HG03095 (cell line): ENCODE measurements at regions not wholly inside any gene's neighbourhood (a gene's known extent, or its start where the extent isn't known, plus 50 kb on each side); places are given as distances from the start of the nearest gene placed in this dataset.

ENCODE experiments used
- ATAC-seq: cut with Tn5 transposase; IDR thresholded peaks from one replicate; pipeline ENCODE4 v1.9.1; 2021; ENCODE audit warnings: moderate library complexity; ENCODE audit not compliant: unreplicated experiment

DNA sequence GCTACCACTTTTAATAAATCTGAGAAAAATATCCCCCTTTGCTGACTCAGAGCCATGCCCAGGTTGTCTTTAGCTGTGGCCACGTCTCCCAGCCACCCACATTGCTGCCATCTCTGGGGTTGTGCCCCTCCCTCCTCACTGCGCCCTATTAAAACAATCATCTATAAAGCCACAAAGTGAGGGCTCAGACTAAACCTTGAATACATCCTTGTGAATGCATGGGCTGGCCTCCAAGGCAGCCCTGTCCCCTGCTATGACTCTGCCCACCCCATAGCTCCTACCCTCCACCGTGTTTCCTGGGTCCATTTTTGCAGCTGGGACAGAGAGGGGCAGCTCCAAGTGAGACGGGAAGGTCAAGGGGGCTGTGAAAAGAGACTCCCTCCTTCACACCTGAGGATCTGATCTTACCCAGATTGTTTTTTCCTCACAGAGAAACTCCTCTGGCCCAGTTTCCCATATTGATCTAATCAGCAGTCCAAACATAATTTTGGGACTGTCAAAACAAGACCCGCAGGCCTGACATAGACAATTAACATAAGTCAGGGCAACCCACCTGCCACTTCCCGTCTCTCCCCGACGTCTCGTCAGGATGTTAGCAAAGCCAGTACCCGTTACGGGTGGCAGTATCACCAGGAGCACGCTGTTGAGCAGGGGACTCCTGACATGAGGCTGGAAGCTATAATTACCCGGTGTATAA is 199.0 kb downstream of the KATNAL1 start:
- no peak for ATAC-seq

DNA sequence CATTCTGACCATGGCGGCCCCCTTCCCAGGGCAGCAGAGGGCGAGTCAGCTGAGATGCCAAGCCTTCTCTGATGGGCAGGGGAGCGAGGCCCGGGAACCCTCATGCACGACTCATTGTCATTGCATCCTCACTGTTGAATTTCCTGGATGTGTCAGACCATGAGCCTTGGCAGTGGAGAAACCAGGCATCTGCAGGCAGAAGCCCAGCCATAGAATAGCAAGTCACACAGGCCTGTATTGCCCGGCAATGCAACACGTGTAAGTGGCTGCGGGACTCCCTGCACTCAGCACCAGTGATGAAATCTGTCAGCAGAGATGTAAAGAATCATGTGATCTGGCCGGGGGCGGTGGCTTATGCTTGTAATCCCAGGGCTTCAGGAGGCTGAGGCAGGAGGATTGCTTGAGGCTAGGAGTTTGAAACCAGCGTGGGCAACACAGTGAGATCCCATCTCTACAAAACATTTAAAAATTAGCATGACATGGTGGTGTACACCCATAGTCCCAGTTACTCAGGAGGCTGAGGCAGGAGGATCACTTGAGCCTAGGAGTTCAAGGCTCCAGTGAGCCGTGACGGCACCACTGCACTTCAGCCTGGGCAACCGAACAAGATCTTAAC is 199.7 kb downstream of the KATNAL1 start:
- ATAC-seq = no peak

DNA sequence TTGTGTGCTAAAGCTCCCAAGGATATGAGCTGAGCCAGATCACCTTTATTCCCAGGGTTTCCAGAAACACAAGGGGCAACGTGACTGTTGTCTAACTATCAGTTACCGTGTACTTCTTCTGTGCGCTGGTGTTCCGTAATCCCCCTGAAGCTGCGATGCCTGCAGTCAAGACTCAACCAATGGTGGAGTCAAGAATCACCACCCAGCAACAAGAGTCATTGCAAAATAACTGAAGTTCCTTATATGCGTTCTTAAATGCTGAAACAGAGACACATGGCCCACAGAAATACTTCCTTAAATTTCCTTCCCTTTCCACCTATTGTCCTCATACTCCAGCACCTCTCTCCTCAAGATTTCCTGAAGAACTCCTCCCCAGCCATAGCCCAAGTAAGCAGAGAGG is 200.2 kb downstream of the KATNAL1 start:
- ATAC-seq = no peak

DNA sequence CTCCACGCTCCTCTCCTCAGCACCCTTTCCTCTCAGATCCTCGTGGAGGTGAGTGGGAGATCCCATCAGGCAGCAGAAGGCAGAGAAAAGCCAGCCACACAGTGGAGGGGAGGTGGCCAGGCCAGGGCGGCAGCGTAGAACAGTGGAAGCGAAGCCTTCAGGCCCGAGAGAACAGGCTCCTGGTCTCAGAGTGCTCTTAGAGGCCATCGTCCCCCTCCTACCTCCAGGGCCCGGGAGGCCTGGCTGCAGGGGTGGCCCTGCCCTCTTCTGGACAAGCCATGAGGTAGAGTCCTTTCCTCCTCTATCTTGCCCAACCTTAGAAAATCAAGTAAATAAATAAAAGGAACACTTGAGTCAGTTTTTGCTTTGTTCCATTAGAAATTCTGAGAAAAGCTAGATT is 202.0 kb downstream of the KATNAL1 start:
- no peak for ATAC-seq

DNA sequence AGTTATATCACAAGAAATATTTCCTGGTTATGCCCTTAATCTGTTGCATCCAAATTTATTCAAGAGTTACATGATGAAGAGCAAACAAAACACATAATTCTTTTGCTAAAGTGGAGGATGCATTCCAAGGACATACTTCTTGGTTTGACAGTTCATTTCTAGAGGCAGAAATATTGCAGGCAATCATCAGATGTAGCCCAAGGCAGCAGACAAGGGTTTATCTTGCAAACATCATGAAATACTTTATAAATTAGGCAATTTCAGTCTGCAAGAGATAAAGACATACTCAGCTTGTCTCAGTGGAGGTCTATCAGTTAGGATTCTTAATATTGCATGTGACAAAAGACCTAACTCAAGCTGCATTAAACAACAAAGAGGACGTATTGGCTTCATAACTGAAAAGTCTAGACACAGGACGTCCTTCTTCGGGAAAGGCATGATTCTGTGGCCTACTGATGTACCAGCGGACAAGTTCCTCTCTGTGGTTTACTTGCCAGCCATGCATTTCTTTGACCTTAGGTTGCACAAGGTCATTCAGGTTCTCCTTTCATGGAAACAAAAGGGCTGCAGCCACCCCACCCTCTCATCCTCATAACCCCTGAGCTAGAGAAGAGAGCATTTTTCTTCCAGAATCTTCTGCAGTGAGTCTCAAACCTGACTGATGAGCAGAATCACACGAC is 204.1 kb downstream of the KATNAL1 start:
- no peak for ATAC-seq

DNA sequence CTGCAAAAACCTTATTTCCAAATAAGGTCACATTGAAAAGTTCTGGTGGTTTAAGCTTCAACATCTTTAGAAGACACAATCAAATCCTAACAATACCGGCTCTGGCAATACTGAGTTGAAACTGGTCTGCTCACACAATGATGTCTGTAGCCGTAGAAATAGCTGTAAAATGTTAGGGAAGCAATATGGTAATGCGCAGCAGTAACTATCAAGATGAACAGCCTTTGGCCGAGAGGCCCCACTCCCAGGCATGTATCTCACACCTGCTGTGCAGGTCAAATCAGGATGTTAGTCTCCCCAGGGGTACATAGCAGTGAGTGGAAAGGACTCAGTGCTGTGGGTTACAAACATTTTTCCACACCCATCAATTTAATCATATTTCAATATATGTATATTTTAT is 207.1 kb downstream of the KATNAL1 start:
- ATAC-seq = no peak

DNA sequence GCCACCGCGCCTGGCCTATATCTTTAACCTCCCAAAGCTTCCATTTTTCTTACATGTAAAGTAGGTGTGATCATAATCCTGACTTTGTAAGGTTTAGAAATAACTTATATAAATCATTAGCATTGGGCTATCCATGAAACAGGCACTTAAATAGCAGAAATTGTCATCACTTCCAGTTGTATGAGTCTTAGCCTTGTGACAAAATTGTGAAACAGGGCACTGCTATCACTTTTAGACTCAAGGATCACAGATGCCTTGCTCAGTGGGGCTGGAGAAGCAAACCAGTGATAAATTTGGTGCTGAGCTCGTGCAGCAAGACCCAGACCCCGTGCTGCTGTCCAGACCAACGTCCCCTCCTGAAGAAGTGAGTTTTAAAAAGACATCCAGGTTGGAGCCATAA is 209.7 kb downstream of the KATNAL1 start:
- ATAC-seq = no peak

DNA sequence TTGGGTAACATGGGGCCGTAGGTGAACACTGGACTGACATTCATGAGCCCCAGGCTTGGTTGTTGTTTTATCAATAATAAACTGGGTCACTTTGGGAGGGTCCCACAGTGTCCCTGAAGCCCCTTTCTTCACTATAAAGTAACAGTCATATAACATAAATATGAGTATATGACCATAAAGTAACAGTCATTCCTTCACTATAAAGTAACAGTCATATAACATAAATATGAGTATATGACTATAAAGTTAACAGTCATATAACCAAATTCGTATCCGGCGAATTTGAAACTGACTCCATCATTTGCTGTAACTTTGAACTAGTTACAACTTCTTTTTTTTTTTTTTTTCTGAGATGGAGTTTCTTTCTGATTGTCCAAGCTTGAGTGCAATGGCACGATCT is 210.3 kb downstream of the KATNAL1 start:
- ATAC-seq = no peak

DNA sequence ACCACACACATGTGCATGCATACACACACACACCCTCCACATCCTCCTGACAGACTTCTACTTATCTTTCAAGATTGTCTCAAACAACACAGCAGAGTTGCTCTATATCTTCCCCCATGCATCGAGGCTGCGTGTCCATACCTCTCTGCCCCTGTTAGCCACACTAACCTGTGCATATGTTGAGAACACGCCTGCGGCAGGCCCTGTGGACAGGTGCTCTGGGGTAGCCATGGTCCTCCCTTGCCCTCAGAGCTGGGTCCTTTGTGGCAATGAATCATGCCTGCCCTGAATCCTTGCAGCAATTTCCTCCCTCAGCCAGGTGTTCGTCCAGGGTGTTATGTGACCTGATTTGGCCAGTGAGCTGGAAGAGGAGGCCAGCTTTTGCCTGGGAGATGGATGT is 213.3 kb downstream of the KATNAL1 start:
- no peak for ATAC-seq

DNA sequence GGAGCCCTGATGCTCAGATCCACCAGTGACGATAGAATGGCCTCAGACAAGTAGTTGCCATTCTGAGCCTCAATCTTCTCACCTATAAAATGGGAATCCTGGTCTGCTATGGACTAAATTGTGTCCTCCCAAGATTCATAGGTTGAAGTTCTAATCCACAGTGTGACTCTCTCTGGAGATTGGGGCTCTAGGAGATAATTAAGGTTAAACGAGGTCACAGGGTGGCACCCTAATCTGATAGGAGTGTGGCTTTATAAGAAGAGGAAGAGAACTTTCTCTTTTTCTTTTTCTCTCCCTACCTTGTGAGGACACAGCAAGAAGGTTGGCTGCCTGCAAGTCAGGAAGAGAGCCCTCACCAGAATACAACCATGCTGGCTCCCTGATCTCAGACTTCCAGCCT is 214.1 kb downstream of the KATNAL1 start:
- ATAC-seq = no peak

DNA sequence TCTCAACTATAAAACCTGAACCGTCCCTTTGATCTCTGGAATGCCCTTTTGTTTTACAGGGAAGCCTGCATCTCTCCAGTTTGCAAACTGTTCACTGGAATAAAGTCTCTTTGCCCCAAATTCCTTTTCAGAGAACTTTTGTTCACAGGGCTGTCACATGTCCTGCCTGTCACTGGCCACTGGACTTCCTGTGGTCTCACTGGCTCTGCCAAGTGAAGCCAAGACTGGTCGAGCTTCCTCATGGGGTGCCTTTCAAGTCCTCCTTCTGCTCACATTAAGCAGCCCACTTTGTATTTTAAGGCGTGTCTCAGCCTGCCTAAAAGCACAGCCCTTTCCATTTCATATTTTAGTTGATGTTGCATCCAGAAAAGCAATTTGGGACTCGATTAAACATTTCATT is 215.7 kb downstream of the KATNAL1 start:
- ATAC-seq = no peak

DNA sequence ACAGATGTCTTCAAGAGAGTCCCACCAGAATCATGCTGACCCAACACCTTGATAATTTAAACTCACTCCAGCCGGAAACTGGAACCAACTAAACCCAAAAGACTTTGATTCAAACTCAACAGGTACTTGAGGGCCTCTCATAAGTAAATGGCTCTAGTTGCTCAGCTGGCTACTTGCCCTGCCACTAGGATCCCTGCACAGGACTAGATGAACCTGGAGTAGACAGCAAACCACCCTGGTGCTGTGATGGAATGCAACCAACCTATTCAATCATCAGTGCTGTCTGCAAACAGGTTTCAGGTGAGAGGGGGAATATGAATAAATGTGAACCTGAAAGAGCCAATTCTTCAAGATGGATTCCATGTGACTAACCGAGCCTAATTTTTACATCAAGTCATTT is 216.3 kb downstream of the KATNAL1 start:
- no peak for ATAC-seq

DNA sequence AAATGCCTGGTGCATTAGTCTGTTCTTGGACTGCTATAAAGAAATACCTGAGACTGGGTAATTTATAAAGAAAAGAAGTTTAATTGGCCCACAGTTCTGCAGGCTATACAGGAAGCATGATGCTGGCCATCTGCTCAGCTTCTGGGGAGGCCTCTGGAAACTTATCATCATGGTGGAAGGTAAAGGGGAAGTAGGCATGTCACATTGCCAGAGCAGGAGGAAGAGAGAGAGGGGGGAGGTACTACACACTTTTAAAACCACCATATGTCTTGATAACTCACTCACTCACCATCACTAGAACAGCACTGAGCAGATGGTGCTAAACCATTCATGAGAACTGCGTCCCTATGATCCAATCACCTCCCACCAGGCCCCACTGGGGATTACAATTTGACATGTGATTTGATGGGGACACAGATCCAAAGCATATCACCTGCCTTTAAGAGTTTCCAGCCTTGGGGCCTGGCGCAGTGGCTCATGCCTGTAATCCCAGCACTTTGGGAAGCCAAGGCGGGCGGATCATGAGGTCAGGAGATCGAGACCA is 219.0 kb downstream of the KATNAL1 start:
- no peak for ATAC-seq

DNA sequence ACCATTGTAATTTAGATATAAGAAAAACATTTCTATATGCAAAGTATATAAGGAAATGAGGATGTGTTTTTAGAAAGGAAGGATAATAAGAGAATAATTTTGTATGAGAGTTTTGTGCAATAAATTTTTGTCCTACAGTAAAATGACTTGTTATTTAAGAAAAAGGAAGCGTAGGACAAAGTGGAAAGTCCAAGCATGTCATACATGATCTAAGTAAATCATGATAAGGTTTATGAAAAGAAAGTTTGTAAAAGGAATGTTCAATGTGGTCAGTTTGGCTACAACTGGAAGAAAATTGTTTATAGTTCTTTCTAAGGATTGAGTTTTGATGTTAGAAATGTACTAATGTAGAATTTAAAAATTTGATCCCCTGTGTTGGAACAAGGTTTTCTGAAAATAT is 222.3 kb downstream of the KATNAL1 start:
- no peak for ATAC-seq

DNA sequence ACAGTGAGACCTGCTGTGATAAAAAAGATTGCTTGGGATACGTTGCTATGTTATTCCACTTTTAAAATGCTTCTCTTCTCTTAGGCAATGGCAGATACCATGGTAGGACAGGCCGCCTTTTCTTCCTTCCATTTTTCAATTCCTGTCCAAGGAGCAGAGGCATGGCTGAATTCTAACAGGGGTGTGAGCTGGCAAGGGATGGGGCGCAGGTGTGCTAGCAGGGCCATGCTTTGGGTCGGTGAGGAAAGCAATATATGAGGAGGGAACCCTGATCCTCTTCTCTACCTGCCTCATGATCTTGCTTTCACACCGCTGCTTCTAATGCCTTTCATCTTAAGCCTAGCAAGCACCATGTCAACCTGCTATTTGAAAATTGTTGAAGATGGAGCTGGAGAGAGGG is 225.0 kb downstream of the KATNAL1 start:
- no peak for ATAC-seq

DNA sequence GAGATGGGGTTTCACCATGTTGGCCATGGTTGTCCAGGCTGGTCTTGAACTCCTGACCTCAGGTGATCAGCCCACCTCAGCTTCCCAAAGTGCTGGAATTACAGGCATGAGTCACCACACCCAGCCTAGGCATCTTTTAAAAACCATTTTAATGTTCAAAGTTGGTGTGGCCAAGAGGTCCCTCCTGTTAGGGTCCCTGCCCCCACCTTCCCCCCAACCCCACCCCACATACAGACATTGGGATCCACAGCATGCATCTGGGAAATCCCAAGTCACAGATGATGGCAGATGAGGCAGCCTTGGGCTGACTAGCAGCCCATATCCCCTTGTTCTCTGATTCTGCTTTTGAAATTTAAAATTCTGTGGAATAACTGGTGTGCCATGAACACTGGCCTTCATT is 226.0 kb downstream of the KATNAL1 start:
- ATAC-seq = no peak

DNA sequence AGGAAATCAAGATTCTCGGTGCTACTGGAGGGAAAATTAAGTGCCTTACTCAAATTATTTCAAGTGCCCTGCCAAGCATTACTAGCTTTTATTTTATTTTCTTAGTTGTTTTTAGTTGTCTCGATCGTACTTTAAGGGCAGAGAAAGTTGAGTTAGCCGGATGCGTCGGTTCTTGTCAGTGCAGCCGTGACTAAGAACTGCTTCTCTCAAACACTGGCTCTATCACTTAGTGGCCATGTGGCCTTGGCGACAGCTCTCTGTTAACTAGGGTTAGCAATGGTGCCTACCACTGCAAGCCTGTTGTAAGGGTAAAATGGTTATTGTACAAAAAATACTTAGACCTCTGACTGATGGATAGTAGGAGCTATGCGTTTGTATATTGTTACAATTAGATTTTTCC is 227.8 kb downstream of the KATNAL1 start:
- ATAC-seq = no peak

DNA sequence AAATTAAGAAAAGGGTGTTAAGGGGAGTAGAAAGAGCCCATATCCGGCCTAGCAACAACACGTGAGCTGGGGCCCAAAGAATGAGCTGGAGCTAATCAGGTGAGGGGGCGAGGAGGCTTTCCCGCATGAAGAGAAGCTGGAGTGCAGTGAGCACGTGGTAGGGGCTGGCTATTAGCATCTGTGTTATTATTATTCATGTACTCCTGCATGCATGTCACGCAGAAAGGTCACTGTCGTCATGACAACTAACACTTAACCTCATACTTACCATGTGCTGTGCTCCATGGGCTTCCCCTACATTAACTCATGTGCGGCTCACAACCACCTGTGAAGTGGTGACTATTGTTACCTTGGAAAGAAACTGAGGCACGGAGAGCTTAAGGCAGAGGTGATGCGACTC is 227.6 kb upstream of the UBL3 start:
- ATAC-seq = no peak

DNA sequence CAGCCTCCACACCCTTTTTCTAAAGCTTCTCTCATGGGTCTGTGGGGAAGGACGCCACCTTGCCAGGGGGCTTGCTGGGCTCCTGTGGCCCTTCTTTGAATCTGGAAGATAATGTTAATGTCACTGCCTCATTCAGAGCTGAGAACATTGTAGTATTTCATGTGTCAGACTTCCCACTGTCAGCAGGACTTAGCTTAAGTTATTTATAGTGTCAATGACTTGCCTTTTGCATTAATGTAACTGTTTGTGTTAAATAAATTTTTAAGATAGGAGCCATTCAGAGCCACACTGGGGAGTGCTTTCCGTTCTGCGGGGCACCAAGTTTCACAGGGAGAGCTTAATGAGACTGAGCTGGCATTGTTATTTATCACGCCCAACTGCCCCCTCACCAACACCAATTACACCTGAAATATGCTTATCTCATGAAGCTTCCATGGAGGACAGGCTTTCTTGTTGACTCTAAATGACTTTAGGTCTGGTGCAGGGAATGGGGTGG is 226.9 kb upstream of the UBL3 start:
- ATAC-seq = no peak

DNA sequence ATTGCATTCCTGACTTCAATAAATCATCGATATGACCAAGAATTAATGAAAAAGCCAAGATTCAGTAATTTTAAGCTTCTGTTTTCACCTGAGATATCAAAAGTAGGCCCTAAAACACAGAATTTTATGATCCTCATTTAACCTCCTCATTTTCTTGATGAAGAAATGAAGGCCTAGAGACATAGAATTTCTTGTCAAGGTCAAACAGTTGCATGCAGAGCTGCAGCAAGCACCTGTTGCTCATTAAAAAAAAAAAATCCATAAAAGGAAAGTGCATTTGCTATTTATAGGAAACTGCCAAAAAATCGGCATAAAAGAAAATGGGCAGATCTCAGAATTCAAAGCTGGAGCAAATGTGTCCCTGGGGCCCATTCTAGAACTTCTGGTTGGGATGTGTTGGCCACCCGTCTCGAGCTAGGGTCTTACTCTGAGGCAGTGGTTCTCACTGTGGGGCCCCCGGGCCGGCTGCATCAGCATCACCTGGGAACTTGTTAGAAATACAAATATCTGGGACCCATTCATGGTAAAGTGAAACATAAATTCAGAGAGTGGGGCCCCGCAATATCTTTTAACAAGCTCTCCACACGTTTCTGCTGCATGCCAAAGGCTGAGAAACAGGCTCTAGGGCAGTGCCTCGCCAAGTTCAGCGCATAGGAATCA is 224.7 kb upstream of the UBL3 start:
- ATAC-seq = no peak

DNA sequence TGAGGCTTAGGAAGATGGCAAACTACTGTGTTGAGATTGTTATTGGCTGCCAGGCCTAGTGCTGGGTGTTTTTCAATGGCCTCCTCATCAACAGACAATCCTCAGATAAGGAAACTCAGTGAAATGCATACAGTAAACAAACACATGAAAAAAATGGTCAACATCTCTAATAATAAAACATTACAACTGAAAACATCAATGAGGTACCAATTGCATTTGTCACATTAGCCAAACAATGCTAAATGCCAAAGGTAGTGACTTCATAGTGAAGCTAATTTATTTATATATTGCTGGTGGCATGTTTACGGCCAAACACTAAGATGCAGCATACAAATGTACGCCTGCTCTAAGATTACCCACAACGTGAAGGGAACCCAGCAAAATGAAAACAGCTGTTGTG is 224.0 kb upstream of the UBL3 start:
- no peak for ATAC-seq

DNA sequence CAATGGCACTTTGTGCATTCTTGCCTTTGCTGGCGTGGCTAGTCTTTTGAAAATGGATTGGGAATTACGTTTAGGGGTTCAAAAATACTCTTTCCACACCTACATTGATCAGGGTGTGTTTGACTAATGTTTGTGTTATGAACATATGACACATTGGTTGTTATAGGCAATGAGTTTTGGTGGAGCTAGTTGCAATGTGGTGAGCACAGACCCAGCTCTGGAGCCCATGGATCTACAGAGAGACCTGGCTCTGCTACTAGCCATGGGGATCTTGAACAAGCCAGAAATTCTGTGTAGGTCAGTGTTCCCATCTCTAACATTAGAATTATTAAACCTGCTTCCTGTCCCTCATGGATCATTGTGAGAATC is 222.4 kb upstream of the UBL3 start:
- no peak for ATAC-seq
